ENCODE measurements at regions not wholly inside any gene's neighbourhood (a gene's known extent, or its start where the extent isn't known, plus 50 kb on each side); places are given as distances from the start of the nearest gene placed in this dataset.

GRCh38 chr4:185895351-185895750 is 83.4 kb upstream of the SORBS2 start:
- no peak overlapping the region for H3K4me3 ChIP-seq (ENCODE audit: low read depth, low read length)
- no peak for DNase-seq (ENCODE audit: low read depth)
- no peak for TF ChIP-seq MAX (IDR thresholded peaks at IDR 0.05; ENCODE audit: low read depth, low read length)
- no peak for TF ChIP-seq CTCF (IDR thresholded peaks at IDR 0.05; ENCODE audit: low read depth, low read length)
- TF ChIP-seq MYC (IDR thresholded peaks at IDR 0.05; ENCODE audit: low read depth, low read length), result no peak
- TF ChIP-seq POLR2A (IDR thresholded peaks at IDR 0.05; ENCODE audit: extremely low read depth, insufficient read length), result no peak

- no peak for TF ChIP-seq MAX (IDR thresholded peaks at IDR 0.05; ENCODE audit: low read depth, low read length)
- TF ChIP-seq POLR2A (IDR thresholded peaks at IDR 0.05; ENCODE audit: extremely low read depth, insufficient read length), result no peak
- TF ChIP-seq MYC (IDR thresholded peaks at IDR 0.05; ENCODE audit: low read depth, low read length), result no peak
- TF ChIP-seq CTCF (IDR thresholded peaks at IDR 0.05; ENCODE audit: low read depth, low read length), result no peak
- H3K4me3 ChIP-seq (ENCODE audit: low read depth, low read length), result no peak overlapping the region
- DNase-seq (ENCODE audit: low read depth), result no peak
Measured at GRCh38 chr4:185895866-185896265, 83.9 kb upstream of the SORBS2 start.

- no peak overlapping the region for H3K4me3 ChIP-seq (ENCODE audit: low read depth, low read length)
- no peak for TF ChIP-seq MAX (IDR thresholded peaks at IDR 0.05; ENCODE audit: low read depth, low read length)
- TF ChIP-seq POLR2A (IDR thresholded peaks at IDR 0.05; ENCODE audit: extremely low read depth, insufficient read length), result no peak
- no peak for TF ChIP-seq MYC (IDR thresholded peaks at IDR 0.05; ENCODE audit: low read depth, low read length)
- TF ChIP-seq CTCF (IDR thresholded peaks at IDR 0.05; ENCODE audit: low read depth, low read length), result no peak
- DNase-seq (ENCODE audit: low read depth), result peak; percentile 69
Measured at GRCh38 chr4:185896817-185897488, 85.0 kb upstream of the SORBS2 start.

- TF ChIP-seq MAX (IDR thresholded peaks at IDR 0.05; ENCODE audit: low read depth, low read length) (no peak), POLR2A (IDR thresholded peaks at IDR 0.05; ENCODE audit: extremely low read depth, insufficient read length) (no peak), MYC (IDR thresholded peaks at IDR 0.05; ENCODE audit: low read depth, low read length) (no peak), CTCF (IDR thresholded peaks at IDR 0.05; ENCODE audit: low read depth, low read length) (no peak)
- DNase-seq (ENCODE audit: low read depth), result no peak
Measured at GRCh38 chr4:185898413-185898812, 86.4 kb upstream of the SORBS2 start.

GRCh38 chr4:185899833-185900232 is 87.8 kb upstream of the SORBS2 start:
- TF ChIP-seq POLR2A (IDR thresholded peaks at IDR 0.05; ENCODE audit: extremely low read depth, insufficient read length), result no peak
- TF ChIP-seq MAX (IDR thresholded peaks at IDR 0.05; ENCODE audit: low read depth, low read length), result no peak
- no peak for TF ChIP-seq CTCF (IDR thresholded peaks at IDR 0.05; ENCODE audit: low read depth, low read length)
- TF ChIP-seq MYC (IDR thresholded peaks at IDR 0.05; ENCODE audit: low read depth, low read length), result no peak
- no peak for DNase-seq (ENCODE audit: low read depth)

More at GRCh38 chr4:185898413-185898812, 86.4 kb upstream of the SORBS2 start:
- no peak overlapping the region for H3K4me3 ChIP-seq (ENCODE audit: low read depth, low read length)

More at GRCh38 chr4:185899833-185900232, 87.8 kb upstream of the SORBS2 start:
- H3K4me3 ChIP-seq (ENCODE audit: low read depth, low read length), result no peak overlapping the region

Data from NB4 (cell line).